T-cell (primary cell): ENCODE measurements at regions not wholly inside any gene's neighbourhood (a gene's known extent, or its start where the extent isn't known, plus 50 kb on each side); places are given as distances from the start of the nearest gene placed in this dataset.

ENCODE experiments used
- ATAC-seq, 4 experiments: fragments of 200-7000 bp in 3 of 4; fragments of 150-1000 bp in 1 of 4; cut with Tn5 transposase; replicated peaks in 1 of 4; 1 replicate in 3 of 4; 2 replicates in 1 of 4; pipeline ENCODE4 v1.10.0; 2021; ENCODE audit warnings: moderate library complexity in 3 of 4, mild to moderate bottlenecking in 2 of 4, moderate number of reproducible peaks in 1 of 4
- CTCF ChIA-PET, 2 donors: fragments of 300-600 bp; sonication (Branson Sonifier 250); formaldehyde crosslinking; loops; one replicate each; lab custom pipeline; 2022; ENCODE audit warnings: antibody characterized with exemption in 2 of 2; lab: Charles Lee
- POLR2A ChIA-PET, 2 donors: fragments of 300-600 bp; sonication (Branson Sonifier 250); formaldehyde crosslinking; loops; one replicate each; lab custom pipeline; 2022; ENCODE audit warnings: antibody characterized with exemption in 2 of 2; lab: Charles Lee
- DNase-seq, 35 experiments: peaks; one replicate each; pipeline versions ENCODE4 v3.0.0 to v3.0.0-alpha.2; 2013 to 2023
- H3K27ac ChIP-seq: one replicate; pipeline ENCODE4 v1.5.1; 2013; ENCODE audit warnings: low read length
- H3K27me3 ChIP-seq, 2 experiments: replicated peaks in 1 of 2; 1 replicate in 1 of 2; 2 replicates in 1 of 2; pipeline versions ENCODE4 v1.6.1 to v1.7.0; 2013; ENCODE audit warnings: low read length in 1 of 2, mixed read lengths in 1 of 2; ENCODE audit not compliant: control insufficient read depth in 2 of 2, insufficient read depth in 2 of 2; ENCODE audit errors: extremely low read depth in 1 of 2
- H3K36me3 ChIP-seq, 2 donors: 1 replicate in 1 of 2; 2 replicates in 1 of 2; pipeline versions ENCODE4 v1.6.1 to v1.7.0; 2013; ENCODE audit warnings: low read length in 1 of 2; ENCODE audit not compliant: control insufficient read depth in 2 of 2, insufficient read depth in 1 of 2; ENCODE audit errors: extremely low read depth in 1 of 2
- H3K4me1 ChIP-seq, 2 experiments: 1 replicate in 1 of 2; 2 replicates in 1 of 2; pipeline versions ENCODE4 v1.6.1 to v1.7.0; 2013; ENCODE audit warnings: low read length in 2 of 2, mixed read lengths in 1 of 2; ENCODE audit not compliant: insufficient read depth in 2 of 2, control insufficient read depth in 1 of 2; ENCODE audit errors: extremely low read depth in 1 of 2
- H3K4me3 ChIP-seq, 2 donors: 1 replicate in 1 of 2; 2 replicates in 1 of 2; pipeline versions ENCODE4 v1.5.1 to v1.7.0; 2013; ENCODE audit warnings: mild to moderate bottlenecking in 2 of 2, low read length in 1 of 2, moderate library complexity in 1 of 2; ENCODE audit not compliant: control insufficient read depth in 1 of 2; ENCODE audit errors: extremely low read depth in 1 of 2
- H3K9me3 ChIP-seq: 2 replicates; pipeline ENCODE4 v1.7.0; 2013
- H3K27ac Mint-ChIP-seq, 2 donors: one replicate each; pipeline ENCODE4 v1.8.0; 2020 to 2021; ENCODE audit warnings: mild to moderate bottlenecking in 2 of 2, mixed read lengths in 2 of 2
- H3K27me3 Mint-ChIP-seq, 2 donors: one replicate each; pipeline ENCODE4 v1.8.0; 2021 to 2022; ENCODE audit warnings: mixed read lengths in 2 of 2
- H3K36me3 Mint-ChIP-seq: one replicate; pipeline ENCODE4 v1.8.0; 2021; ENCODE audit warnings: mixed read lengths
- H3K4me1 Mint-ChIP-seq, 3 donors: one replicate each; pipeline ENCODE4 v1.8.0; 2020 to 2022; ENCODE audit warnings: mixed read lengths in 3 of 3, mild to moderate bottlenecking in 1 of 3
- H3K4me3 Mint-ChIP-seq, 3 donors: one replicate each; pipeline ENCODE4 v1.8.0; 2020 to 2022; ENCODE audit warnings: mild to moderate bottlenecking in 3 of 3, mixed read lengths in 3 of 3, moderate library complexity in 3 of 3
- H3K9me3 Mint-ChIP-seq, 3 donors: one replicate each; pipeline ENCODE4 v1.8.0; 2020 to 2022; ENCODE audit warnings: mixed read lengths in 3 of 3
- WGBS: methylation state at CpG from one replicate; pipeline ENCODE4 v1.1.5; 2013; ENCODE audit warnings: missing lambda C conversion rate; ENCODE audit not compliant: insufficient coverage; 5-methylcytosine and 5-hydroxymethylcytosine counted together

GRCh38 chr11:113604186-113604585 is 101.9 kb downstream of the TMPRSS5 start:
- Histone ChIP-seq H3K4me1 (no peaks in the 10 kb centered on the region), H3K36me3 (no peaks in the 10 kb centered on the region), H3K4me3 (no peak overlapping the region), H3K27ac (no peak overlapping the region), H3K27me3 (peaks cover 0 to 4% of the 10 kb centered on the region in 2 experiments), H3K9me3 (no peaks in the 10 kb centered on the region)
- WGBS, result no CpG with 5 or more reads among the region's 1 CpG
- ChIA-PET CTCF (no interaction called here), POLR2A (interaction anchor here in 1 of 2 donors (0.5 kb wide), 1 partner anchor 8 kb away, joined by 10 read pairs; no protein-coding TSS in a partner anchor)
- peaks cover 2 to 8% (median 5%) of the 10 kb centered on the region in 3 donors for H3K9me3 Mint-ChIP-seq
- H3K4me3 Mint-ChIP-seq, result no peak overlapping the region
- H3K4me1 Mint-ChIP-seq, result no peaks in the 10 kb centered on the region
- no peak overlapping the region for H3K27ac Mint-ChIP-seq
- peaks cover 14 to 16% of the 10 kb centered on the region in 2 donors for H3K27me3 Mint-ChIP-seq
- ATAC-seq (no peak), DNase-seq (no peak)
- no peaks in the 10 kb centered on the region for H3K36me3 Mint-ChIP-seq

GRCh38 chr11:113603277-113604059 is 102.6 kb downstream of the TMPRSS5 start:
- H3K27me3 ChIP-seq, result peaks cover 0 to 4% of the 10 kb centered on the region in 2 experiments
- CTCF ChIA-PET, result no interaction called here
- no peak overlapping the region for H3K4me3 Mint-ChIP-seq
- no peaks in the 10 kb centered on the region for H3K9me3 ChIP-seq
- no peaks in the 10 kb centered on the region for H3K36me3 Mint-ChIP-seq
- POLR2A ChIA-PET, result interaction anchor here in 1 of 2 donors (0.5 kb wide), 1 partner anchor 9 kb away, joined by 10 read pairs; no protein-coding TSS in a partner anchor
- H3K4me1 ChIP-seq, result no peaks in the 10 kb centered on the region
- no peak overlapping the region for H3K4me3 ChIP-seq
- H3K9me3 Mint-ChIP-seq, result peaks cover 2 to 8% (median 5%) of the 10 kb centered on the region in 3 donors
- no peak overlapping the region for H3K27ac Mint-ChIP-seq
- H3K4me1 Mint-ChIP-seq, result no peaks in the 10 kb centered on the region
- H3K36me3 ChIP-seq, result no peaks in the 10 kb centered on the region
- no peak for DNase-seq
- peaks cover 17 to 20% of the 10 kb centered on the region in 2 donors for H3K27me3 Mint-ChIP-seq
- 67% methylated on average over 2 of the region's 5 CpGs for WGBS
- no peak overlapping the region for H3K27ac ChIP-seq
- no peak for ATAC-seq

GRCh38 chr11:113602483-113602882 is 103.6 kb downstream of the TMPRSS5 start:
- H3K36me3 ChIP-seq, result no peaks in the 10 kb centered on the region
- Mint-ChIP-seq H3K9me3 (peaks cover 2 to 8% (median 5%) of the 10 kb centered on the region in 3 donors), H3K36me3 (no peaks in the 10 kb centered on the region), H3K4me3 (no peak overlapping the region), H3K27me3 (peaks cover 20 to 25% of the 10 kb centered on the region in 2 donors), H3K4me1 (no peaks in the 10 kb centered on the region), H3K27ac (no peak overlapping the region)
- CTCF ChIA-PET, result no interaction called here
- POLR2A ChIA-PET, result no interaction called here
- H3K9me3 ChIP-seq, result no peaks in the 10 kb centered on the region
- H3K27ac ChIP-seq, result no peak overlapping the region
- H3K4me3 ChIP-seq, result no peak overlapping the region
- WGBS, result 17% methylated on average over 1 of the region's 2 CpGs
- DNase-seq (no peak), ATAC-seq (no peak)
- H3K27me3 ChIP-seq, result peaks cover 0 to 4% of the 10 kb centered on the region in 2 experiments
- no peaks in the 10 kb centered on the region for H3K4me1 ChIP-seq

GRCh38 chr11:113596658-113597057 is 109.5 kb downstream of the TMPRSS5 start:
- Mint-ChIP-seq H3K4me3 (no peak overlapping the region), H3K9me3 (peaks cover 0 to 8% (median 4%) of the 10 kb centered on the region in 3 donors), H3K27ac (no peak overlapping the region), H3K27me3 (peaks cover 31 to 33% of the 10 kb centered on the region in 2 donors), H3K4me1 (no peaks in the 10 kb centered on the region), H3K36me3 (peaks cover 2% of the 10 kb centered on the region)
- ChIA-PET CTCF (interaction anchor here in 1 of 2 donors (0.5 kb wide), 1 partner anchor 10 kb away, joined by 3 read pairs; no protein-coding TSS in a partner anchor), POLR2A (no interaction called here)
- no peak for DNase-seq
- H3K4me1 ChIP-seq, result no peaks in the 10 kb centered on the region
- H3K36me3 ChIP-seq, result no peaks in the 10 kb centered on the region
- H3K9me3 ChIP-seq, result no peaks in the 10 kb centered on the region
- peaks cover 0 to 12% of the 10 kb centered on the region in 2 experiments for H3K27me3 ChIP-seq
- H3K4me3 ChIP-seq, result no peak overlapping the region
- H3K27ac ChIP-seq, result no peak overlapping the region
- ATAC-seq, result no peak
- WGBS, result 64% methylated on average over 3 of the region's 5 CpGs

- peaks cover 31 to 33% of the 10 kb centered on the region in 2 donors for H3K27me3 Mint-ChIP-seq
- DNase-seq, result no peak
- Histone ChIP-seq H3K27me3 (peaks cover 0 to 13% of the 10 kb centered on the region in 2 experiments), H3K4me3 (no peak overlapping the region), H3K36me3 (no peaks in the 10 kb centered on the region), H3K27ac (no peak overlapping the region), H3K9me3 (no peaks in the 10 kb centered on the region), H3K4me1 (no peaks in the 10 kb centered on the region)
- H3K4me1 Mint-ChIP-seq, result no peaks in the 10 kb centered on the region
- H3K4me3 Mint-ChIP-seq, result no peak overlapping the region
- H3K36me3 Mint-ChIP-seq, result peaks cover 2% of the 10 kb centered on the region
- no peak for ATAC-seq
- 60% methylated on average over 1 of the region's 3 CpGs for WGBS
- H3K9me3 Mint-ChIP-seq, result peaks cover 0 to 8% (median 4%) of the 10 kb centered on the region in 3 donors
- CTCF ChIA-PET, result no interaction called here
- POLR2A ChIA-PET, result no interaction called here
- no peak overlapping the region for H3K27ac Mint-ChIP-seq
Measured at GRCh38 chr11:113595810-113596594, 110.1 kb downstream of the TMPRSS5 start.

- Mint-ChIP-seq H3K4me3 (no peak overlapping the region), H3K4me1 (no peaks in the 10 kb centered on the region), H3K36me3 (peaks cover 2% of the 10 kb centered on the region), H3K9me3 (peaks cover 0 to 8% (median 4%) of the 10 kb centered on the region in 3 donors), H3K27ac (no peak overlapping the region), H3K27me3 (peaks cover 28 to 42% of the 10 kb centered on the region in 2 donors)
- Histone ChIP-seq H3K4me1 (no peaks in the 10 kb centered on the region), H3K36me3 (no peaks in the 10 kb centered on the region), H3K27ac (no peak overlapping the region), H3K9me3 (no peaks in the 10 kb centered on the region), H3K4me3 (no peak overlapping the region), H3K27me3 (peaks cover 0 to 13% of the 10 kb centered on the region in 2 experiments)
- POLR2A ChIA-PET, result no interaction called here
- ATAC-seq (no peak), DNase-seq (peak in 2 of 35 experiments; percentile 0 to 1)
- WGBS, result 11% methylated on average over 5 of the region's 6 CpGs
- CTCF ChIA-PET, result no interaction called here
Measured at GRCh38 chr11:113593698-113594308, 112.3 kb downstream of the TMPRSS5 start.
